ENCODE measurements at regions not wholly inside any gene's neighbourhood (a gene's known extent, or its start where the extent isn't known, plus 50 kb on each side); places are given as distances from the start of the nearest gene placed in this dataset.

GRCh38 chr7:120043250-120043649, 229.7 kb upstream of the KCND2 start:
- WGBS: no CpG with 5 or more reads among the region's 2 CpGs
- H3K27me3 ChIP-seq (ENCODE audit: control insufficient read depth in 1 of 2, insufficient read depth in 1 of 2, low read length in 2 of 2): no peaks in the 10 kb centered on the region
- H3K18ac ChIP-seq (ENCODE audit: low read depth in 1 of 2, low read length in 2 of 2): no peak overlapping the region
- no peak overlapping the region for H2BK12ac ChIP-seq (ENCODE audit: low read length in 2 of 2)
- no peak overlapping the region for H3K4me3 ChIP-seq (ENCODE audit: insufficient read depth in 1 of 2, low read depth in 1 of 2, low read length in 2 of 2)
- H2AFZ ChIP-seq (ENCODE audit: low read depth, low read length): no peak overlapping the region
- H3K4ac ChIP-seq (ENCODE audit: low read depth in 1 of 2, low read length in 2 of 2): no peak overlapping the region
- H2AK5ac ChIP-seq (ENCODE audit: low read length, severe bottlenecking): no peak overlapping the region
- no peak overlapping the region for H3K4me2 ChIP-seq (ENCODE audit: low read length, poor library complexity, severe bottlenecking)
- peaks cover 2% of the 10 kb centered on the region for H3K4me1 ChIP-seq (ENCODE audit: control insufficient read depth, insufficient read depth, low read depth, low read length)
- no peak overlapping the region for H2BK120ac ChIP-seq (ENCODE audit: low read depth, low read length)
- H3K27ac ChIP-seq (ENCODE audit: low read length, poor library complexity, severe bottlenecking): no peak overlapping the region
- no peaks in the 10 kb centered on the region for H3K79me1 ChIP-seq (replicated peaks; ENCODE audit: low read length, poor library complexity, severe bottlenecking)
- H2BK5ac ChIP-seq (ENCODE audit: low read depth, low read length, poor library complexity, severe bottlenecking): no peak overlapping the region
- H3K36me3 ChIP-seq (ENCODE audit: control insufficient read depth in 1 of 2, insufficient read depth in 2 of 2, low read depth in 1 of 2, low read length in 2 of 2): no peaks in the 10 kb centered on the region
- H3K14ac ChIP-seq (ENCODE audit: low read length in 2 of 2): no peak overlapping the region
- no peak for DNase-seq
- H4K8ac ChIP-seq (ENCODE audit: low read length): no peak overlapping the region
- H4K91ac ChIP-seq (ENCODE audit: low read length): no peak overlapping the region
- H2BK15ac ChIP-seq (ENCODE audit: low read depth, poor library complexity, severe bottlenecking): no peak overlapping the region
- H3K9ac ChIP-seq (ENCODE audit: low read length): no peak overlapping the region
- no peak overlapping the region for H3K23ac ChIP-seq (ENCODE audit: low read length in 2 of 2)
- H3K9me3 ChIP-seq (ENCODE audit: control insufficient read depth, low read length): peaks cover 10% of the 10 kb centered on the region

DNA sequence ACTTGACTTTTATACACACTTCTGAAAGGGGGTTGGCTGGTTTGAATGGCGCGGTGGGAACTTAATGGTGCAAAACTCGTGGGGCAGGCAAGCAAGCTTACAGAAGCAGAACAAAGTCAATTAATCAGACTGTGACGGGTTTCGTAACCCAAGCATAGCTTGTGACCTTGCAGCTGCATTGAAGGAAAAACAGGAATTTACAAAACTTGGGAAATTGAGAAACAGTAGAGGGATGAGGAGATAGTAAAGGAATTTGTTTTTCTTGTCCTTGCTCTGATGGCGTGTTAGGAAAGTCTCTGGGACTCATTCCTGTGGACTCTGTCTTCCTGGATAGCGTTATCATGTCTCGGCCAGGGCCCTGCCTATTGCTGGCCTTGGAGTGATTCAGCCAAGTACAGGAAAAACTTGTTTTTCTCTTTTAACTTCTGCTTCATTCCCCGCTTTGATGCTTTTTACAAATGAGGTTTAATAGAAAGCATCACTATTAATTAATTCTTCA, 220.0 kb upstream of the KCND2 start:
- H3K9ac ChIP-seq (ENCODE audit: low read length): peak overlapping the region; percentile 79
- 3% methylated on average over 8 of the region's 9 CpGs for WGBS
- no peaks in the 10 kb centered on the region for H3K9me3 ChIP-seq (ENCODE audit: control insufficient read depth, low read length)
- no peaks in the 10 kb centered on the region for H3K27me3 ChIP-seq (ENCODE audit: control insufficient read depth in 1 of 2, insufficient read depth in 1 of 2, low read length in 2 of 2)
- no peak overlapping the region for H3K4ac ChIP-seq (ENCODE audit: low read depth in 1 of 2, low read length in 2 of 2)
- peaks cover 2% of the 10 kb centered on the region for H3K4me1 ChIP-seq (ENCODE audit: control insufficient read depth, insufficient read depth, low read depth, low read length)
- H3K36me3 ChIP-seq (ENCODE audit: control insufficient read depth in 1 of 2, insufficient read depth in 2 of 2, low read depth in 1 of 2, low read length in 2 of 2): no peaks in the 10 kb centered on the region
- no peak overlapping the region for H2BK120ac ChIP-seq (ENCODE audit: low read depth, low read length)
- H3K27ac ChIP-seq (ENCODE audit: low read length, poor library complexity, severe bottlenecking): peak overlapping the region; percentile 91
- H2AK5ac ChIP-seq (ENCODE audit: low read length, severe bottlenecking): no peak overlapping the region
- no peak overlapping the region for H4K91ac ChIP-seq (ENCODE audit: low read length)
- H2BK15ac ChIP-seq (ENCODE audit: low read depth, poor library complexity, severe bottlenecking): no peak overlapping the region
- DNase-seq: peak; percentile 100
- no peaks in the 10 kb centered on the region for H3K79me1 ChIP-seq (replicated peaks; ENCODE audit: low read length, poor library complexity, severe bottlenecking)
- H3K14ac ChIP-seq (ENCODE audit: low read length in 2 of 2): no peak overlapping the region
- H4K8ac ChIP-seq (ENCODE audit: low read length): no peak overlapping the region
- no peak overlapping the region for H2BK5ac ChIP-seq (ENCODE audit: low read depth, low read length, poor library complexity, severe bottlenecking)
- H3K4me2 ChIP-seq (ENCODE audit: low read length, poor library complexity, severe bottlenecking): no peak overlapping the region
- H3K23ac ChIP-seq (ENCODE audit: low read length in 2 of 2): no peak overlapping the region
- H2BK12ac ChIP-seq (ENCODE audit: low read length in 2 of 2): no peak overlapping the region
- H2AFZ ChIP-seq (ENCODE audit: low read depth, low read length): no peak overlapping the region
- no peak overlapping the region for H3K18ac ChIP-seq (ENCODE audit: low read depth in 1 of 2, low read length in 2 of 2)
- no peak overlapping the region for H3K4me3 ChIP-seq (ENCODE audit: insufficient read depth in 1 of 2, low read depth in 1 of 2, low read length in 2 of 2)

DNA sequence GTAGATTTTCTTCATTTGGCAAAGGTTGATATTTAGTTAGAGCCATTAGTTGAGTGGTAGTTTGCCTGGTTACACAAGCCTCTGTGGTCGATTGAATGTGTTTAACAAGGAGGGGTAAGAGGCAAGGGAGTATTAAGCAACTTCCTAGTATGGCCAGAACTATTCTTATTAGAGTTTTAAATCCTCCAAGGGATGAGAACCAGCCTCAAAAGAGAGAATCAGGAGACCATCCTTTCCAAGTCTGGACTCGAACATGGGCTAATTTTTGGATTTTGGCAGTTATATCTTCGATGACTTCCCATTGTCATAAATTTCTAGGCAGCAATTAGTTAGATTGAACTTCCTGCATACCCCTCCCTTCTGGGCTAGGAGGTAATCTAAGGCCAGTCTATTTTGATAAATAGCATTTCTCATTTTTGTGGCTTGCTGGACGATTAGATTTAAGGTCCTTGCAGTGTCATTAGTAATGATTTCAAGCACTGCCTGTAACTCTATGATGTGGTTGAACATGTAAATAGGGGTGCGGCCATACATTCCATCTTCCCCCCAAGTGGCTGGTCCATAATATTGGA, 219.5 kb upstream of the KCND2 start:
- H4K91ac ChIP-seq (ENCODE audit: low read length): no peak overlapping the region
- no peak overlapping the region for H2BK15ac ChIP-seq (ENCODE audit: low read depth, poor library complexity, severe bottlenecking)
- no peak overlapping the region for H2AFZ ChIP-seq (ENCODE audit: low read depth, low read length)
- H2BK12ac ChIP-seq (ENCODE audit: low read length in 2 of 2): peak overlapping the region in 1 of 2 experiments; percentile 85
- H3K27ac ChIP-seq (ENCODE audit: low read length, poor library complexity, severe bottlenecking): peak overlapping the region; percentile 91
- no peak overlapping the region for H3K23ac ChIP-seq (ENCODE audit: low read length in 2 of 2)
- H3K4me2 ChIP-seq (ENCODE audit: low read length, poor library complexity, severe bottlenecking): no peak overlapping the region
- peak; percentile 93 for DNase-seq
- H3K9me3 ChIP-seq (ENCODE audit: control insufficient read depth, low read length): no peaks in the 10 kb centered on the region
- H3K79me1 ChIP-seq (replicated peaks; ENCODE audit: low read length, poor library complexity, severe bottlenecking): no peaks in the 10 kb centered on the region
- no peak overlapping the region for H4K8ac ChIP-seq (ENCODE audit: low read length)
- no peak overlapping the region for H3K14ac ChIP-seq (ENCODE audit: low read length in 2 of 2)
- H2AK5ac ChIP-seq (ENCODE audit: low read length, severe bottlenecking): no peak overlapping the region
- no peaks in the 10 kb centered on the region for H3K36me3 ChIP-seq (ENCODE audit: control insufficient read depth in 1 of 2, insufficient read depth in 2 of 2, low read depth in 1 of 2, low read length in 2 of 2)
- no peaks in the 10 kb centered on the region for H3K27me3 ChIP-seq (ENCODE audit: control insufficient read depth in 1 of 2, insufficient read depth in 1 of 2, low read length in 2 of 2)
- peak overlapping the region; percentile 71 for H2BK120ac ChIP-seq (ENCODE audit: low read depth, low read length)
- H2BK5ac ChIP-seq (ENCODE audit: low read depth, low read length, poor library complexity, severe bottlenecking): peak overlapping the region; percentile 66
- H3K4me3 ChIP-seq (ENCODE audit: insufficient read depth in 1 of 2, low read depth in 1 of 2, low read length in 2 of 2): no peak overlapping the region
- peaks cover 2% of the 10 kb centered on the region for H3K4me1 ChIP-seq (ENCODE audit: control insufficient read depth, insufficient read depth, low read depth, low read length)
- H3K18ac ChIP-seq (ENCODE audit: low read depth in 1 of 2, low read length in 2 of 2): peak overlapping the region in 1 of 2 experiments; percentile 19
- WGBS: 10% methylated on average over 4 of the region's 5 CpGs
- H3K9ac ChIP-seq (ENCODE audit: low read length): peak overlapping the region; percentile 79
- H3K4ac ChIP-seq (ENCODE audit: low read depth in 1 of 2, low read length in 2 of 2): peak overlapping the region in 1 of 2 experiments; percentile 13

DNA sequence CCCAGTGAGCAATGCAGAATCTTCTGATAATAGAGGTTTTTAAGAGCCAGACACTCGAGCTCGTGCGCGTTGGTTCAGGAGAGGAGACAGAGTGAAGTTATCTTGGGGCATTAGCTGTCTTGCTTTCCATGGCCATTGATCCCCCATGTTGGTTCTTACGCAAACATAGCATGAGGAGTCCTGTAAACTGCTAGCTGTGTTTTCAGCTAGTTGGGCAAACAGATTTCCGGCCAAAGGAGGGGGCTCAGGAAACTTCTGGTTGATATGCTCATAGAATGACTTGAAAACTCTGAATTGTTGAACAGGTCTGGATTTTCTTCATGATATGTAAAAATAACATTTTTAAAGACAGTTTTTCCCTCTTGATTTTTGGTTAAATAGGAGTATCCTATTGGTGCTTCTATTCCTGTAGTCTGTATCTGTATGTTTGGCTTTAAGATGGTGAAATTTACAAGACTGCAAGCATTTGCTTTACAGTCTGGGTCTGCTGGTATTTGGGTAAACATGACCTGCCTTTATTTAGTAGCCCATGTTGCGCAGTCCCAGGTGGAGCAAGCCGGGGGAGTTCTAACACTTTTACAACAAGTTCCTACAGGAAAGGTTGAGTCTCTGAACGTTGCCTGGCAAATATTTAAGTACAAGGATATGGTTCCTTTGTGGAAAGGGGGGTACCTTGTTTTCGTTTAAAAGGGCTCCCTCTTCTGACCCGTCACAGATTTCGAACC, 218.4 kb upstream of the KCND2 start:
- Histone ChIP-seq H3K79me1 (replicated peaks; ENCODE audit: low read length, poor library complexity, severe bottlenecking) (no peaks in the 10 kb centered on the region), H3K14ac (ENCODE audit: low read length in 2 of 2) (peak overlapping the region in 1 of 2 experiments; percentile 26), H3K4me2 (ENCODE audit: low read length, poor library complexity, severe bottlenecking) (no peak overlapping the region), H3K23ac (ENCODE audit: low read length in 2 of 2) (no peak overlapping the region), H3K27me3 (ENCODE audit: control insufficient read depth in 1 of 2, insufficient read depth in 1 of 2, low read length in 2 of 2) (no peaks in the 10 kb centered on the region), H2BK120ac (ENCODE audit: low read depth, low read length) (peak overlapping the region; percentile 97), H4K91ac (ENCODE audit: low read length) (peak overlapping the region; percentile 88), H3K18ac (ENCODE audit: low read depth in 1 of 2, low read length in 2 of 2) (peak overlapping the region; percentile 90 to 96), H2AK5ac (ENCODE audit: low read length, severe bottlenecking) (peak overlapping the region; percentile 95), H2BK15ac (ENCODE audit: low read depth, poor library complexity, severe bottlenecking) (no peak overlapping the region), H3K4me1 (ENCODE audit: control insufficient read depth, insufficient read depth, low read depth, low read length) (peaks cover 2% of the 10 kb centered on the region), H2BK12ac (ENCODE audit: low read length in 2 of 2) (peak overlapping the region; percentile 85 to 96), H4K8ac (ENCODE audit: low read length) (peak overlapping the region; percentile 89), H2AFZ (ENCODE audit: low read depth, low read length) (no peak overlapping the region), H3K36me3 (ENCODE audit: control insufficient read depth in 1 of 2, insufficient read depth in 2 of 2, low read depth in 1 of 2, low read length in 2 of 2) (no peaks in the 10 kb centered on the region), H3K9ac (ENCODE audit: low read length) (peak overlapping the region; percentile 79), H3K27ac (ENCODE audit: low read length, poor library complexity, severe bottlenecking) (peak overlapping the region; percentile 91), H2BK5ac (ENCODE audit: low read depth, low read length, poor library complexity, severe bottlenecking) (no peak overlapping the region), H3K9me3 (ENCODE audit: control insufficient read depth, low read length) (no peaks in the 10 kb centered on the region), H3K4ac (ENCODE audit: low read depth in 1 of 2, low read length in 2 of 2) (peak overlapping the region; percentile 77 to 98), H3K4me3 (ENCODE audit: insufficient read depth in 1 of 2, low read depth in 1 of 2, low read length in 2 of 2) (peak overlapping the region in 1 of 2 experiments; percentile 8)
- DNase-seq: peak; percentile 46
- WGBS: 88% methylated on average over 12 of the region's 12 CpGs

Measured in mesenchymal stem cell (in vitro differentiated cells and primary cell).